ENCODE measurements at regions not wholly inside any gene's neighbourhood (a gene's known extent, or its start where the extent isn't known, plus 50 kb on each side); places are given as distances from the start of the nearest gene placed in this dataset.

DNA sequence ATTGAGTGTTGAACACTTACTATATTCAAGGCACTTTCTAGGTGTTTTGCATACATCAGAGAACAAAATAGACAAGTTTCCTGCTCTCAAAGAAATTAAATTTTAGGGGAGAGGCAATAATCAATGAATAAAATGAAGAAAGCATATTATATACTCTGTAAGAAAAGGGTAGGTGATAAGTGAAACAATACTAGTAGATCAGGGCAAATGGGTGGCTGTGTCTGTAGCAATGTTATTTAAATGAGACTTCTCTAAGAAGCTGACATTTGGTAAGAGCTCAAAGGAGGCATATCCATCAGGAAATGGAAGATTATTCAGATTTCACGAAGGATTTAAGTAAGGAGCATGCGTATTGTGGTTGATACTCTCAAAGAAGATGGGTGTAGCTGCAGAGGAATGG is 1291.6 kb downstream of the NSUN3 start:
- no peak for DNase-seq (ENCODE audit: low spot score)

DNA sequence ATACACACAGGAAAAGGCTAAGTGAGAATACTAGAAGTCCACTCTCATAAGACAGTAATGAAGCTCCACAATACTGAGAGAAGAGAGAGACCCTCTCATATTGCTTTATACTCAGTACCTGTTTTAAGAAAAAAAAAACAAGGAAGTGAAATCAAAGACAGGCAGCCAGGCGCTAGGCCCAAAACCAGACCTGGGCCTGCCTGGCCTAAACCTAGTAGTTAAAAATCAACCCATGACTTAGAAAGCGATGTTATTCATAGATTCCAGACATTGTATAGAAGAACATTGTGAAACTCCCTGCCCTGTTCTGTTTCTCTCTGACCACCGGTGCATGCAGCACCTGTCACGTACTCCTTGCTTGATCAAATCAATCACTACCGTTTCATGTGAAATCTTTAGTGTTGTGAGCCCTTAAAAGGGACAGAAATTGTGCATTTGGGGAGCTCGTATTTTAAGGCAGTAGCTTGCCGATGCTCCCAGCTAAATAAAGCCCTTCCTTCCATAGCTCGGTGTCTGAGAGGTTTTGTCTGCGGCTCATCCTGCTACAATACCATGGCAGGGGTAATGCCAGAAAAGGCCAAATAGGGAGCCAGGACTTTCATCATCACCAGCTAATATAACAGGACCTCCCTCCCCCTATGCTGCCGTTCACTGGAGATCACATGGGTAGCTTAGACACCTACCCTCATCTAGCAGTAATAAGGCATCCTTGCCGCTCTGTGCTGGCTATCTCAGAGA is 1294.1 kb downstream of the NSUN3 start:
- DNase-seq (ENCODE audit: low spot score): no peak

DNA sequence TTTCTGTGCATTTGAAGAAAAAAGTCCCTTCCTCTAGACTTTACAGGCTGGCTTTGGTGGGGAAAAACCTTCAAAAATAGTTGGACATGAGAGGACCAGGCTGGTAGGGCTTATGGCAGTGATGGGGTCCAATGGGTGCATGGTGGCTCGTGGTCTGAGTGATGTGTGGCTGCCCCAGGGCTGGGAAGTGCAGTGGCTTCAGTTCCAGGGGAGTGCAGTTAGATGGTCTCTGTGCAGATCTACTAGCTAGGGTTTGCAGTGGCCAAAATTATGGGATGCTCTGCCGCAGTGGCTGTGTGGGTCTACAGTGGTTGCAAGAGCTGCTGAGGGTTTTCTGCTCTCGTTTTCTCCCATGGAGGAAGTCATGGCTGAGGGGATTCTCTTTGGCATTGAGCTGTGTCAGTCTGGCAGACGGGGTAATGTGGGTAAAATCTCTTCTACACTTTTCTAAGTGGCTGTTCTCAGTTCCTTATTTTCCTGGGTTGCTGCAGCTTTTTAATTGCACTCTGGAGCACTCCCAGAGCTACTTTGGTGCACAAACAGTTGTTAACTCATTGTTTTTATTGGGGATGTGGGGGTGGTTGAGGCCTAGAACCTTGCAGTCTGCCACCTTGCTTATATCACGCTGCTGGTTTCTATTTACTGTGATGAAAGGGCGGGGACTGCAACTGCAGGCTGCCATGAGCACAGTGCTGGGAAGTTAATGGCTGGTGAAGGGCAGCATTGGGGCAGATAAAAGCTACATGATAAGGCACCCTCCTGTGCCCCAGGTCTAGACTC is 1324.6 kb downstream of the NSUN3 start:
- no peak for DNase-seq (ENCODE audit: low spot score)

DNA sequence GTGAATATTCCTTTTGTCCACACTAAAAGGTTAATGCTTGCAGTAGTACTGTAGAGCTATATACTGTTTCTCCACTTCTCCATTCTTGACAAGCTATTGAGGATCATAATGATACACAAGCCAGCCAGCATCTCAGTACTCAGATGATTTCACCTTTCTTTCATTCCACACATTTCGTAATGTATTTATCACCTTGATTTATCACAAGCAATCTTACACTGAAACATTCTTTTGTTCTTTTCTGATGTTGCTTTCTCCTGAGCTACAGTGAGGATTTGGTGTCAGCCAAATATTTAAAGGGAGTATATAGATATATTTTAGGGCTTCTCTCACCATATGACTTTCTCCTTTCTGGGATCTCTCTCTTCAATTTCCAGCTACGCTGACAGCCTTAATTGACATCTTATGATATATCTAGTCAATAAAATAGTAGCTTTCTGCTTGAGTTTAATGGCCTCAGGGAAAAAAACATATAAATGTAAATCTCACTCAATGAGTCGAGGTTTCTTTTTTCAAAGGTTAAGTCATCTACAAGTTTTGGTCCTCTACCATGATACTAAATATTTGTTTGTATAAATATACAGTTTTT is 1327.0 kb downstream of the NSUN3 start:
- DNase-seq (ENCODE audit: low spot score): no peak

DNA sequence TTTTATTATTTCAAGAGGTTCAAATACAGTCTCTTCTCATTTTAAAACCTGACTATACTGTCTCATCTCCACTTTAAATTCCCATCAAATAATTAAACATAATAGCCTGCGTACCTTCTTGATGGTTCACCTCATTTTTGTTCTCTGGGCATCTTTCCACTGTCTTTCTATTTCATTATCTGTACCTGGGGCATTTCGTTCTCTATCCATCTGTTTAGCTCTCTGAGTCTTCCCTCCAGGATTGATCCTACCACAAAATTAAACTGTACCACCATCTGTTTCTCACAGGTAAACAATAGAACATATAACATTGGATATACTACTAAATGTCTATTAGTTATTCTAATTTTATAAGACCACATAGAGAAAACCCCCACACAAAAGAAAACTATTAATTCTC is 1331.4 kb downstream of the NSUN3 start:
- no peak for DNase-seq (ENCODE audit: low spot score)

DNA sequence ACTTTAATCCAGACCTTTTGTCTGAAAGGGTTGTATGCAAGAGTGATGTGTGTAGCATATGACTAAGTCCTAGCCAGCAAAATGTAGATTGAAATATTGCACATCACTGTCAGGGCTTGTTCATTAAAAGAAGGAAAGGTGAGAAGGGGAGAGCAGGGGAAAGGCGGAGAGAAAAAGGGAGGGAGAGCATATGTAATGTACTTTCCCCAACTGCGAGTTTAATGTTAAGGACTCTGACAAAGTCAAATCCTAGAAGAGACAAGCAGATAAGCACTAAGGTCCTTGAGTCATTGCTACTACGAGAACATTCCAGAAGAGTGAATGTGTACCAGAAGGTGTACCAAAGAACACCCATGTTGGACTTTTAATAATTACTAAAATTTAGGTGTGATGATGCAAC is 1336.7 kb downstream of the NSUN3 start:
- no peak for DNase-seq (ENCODE audit: low spot score)

DNA sequence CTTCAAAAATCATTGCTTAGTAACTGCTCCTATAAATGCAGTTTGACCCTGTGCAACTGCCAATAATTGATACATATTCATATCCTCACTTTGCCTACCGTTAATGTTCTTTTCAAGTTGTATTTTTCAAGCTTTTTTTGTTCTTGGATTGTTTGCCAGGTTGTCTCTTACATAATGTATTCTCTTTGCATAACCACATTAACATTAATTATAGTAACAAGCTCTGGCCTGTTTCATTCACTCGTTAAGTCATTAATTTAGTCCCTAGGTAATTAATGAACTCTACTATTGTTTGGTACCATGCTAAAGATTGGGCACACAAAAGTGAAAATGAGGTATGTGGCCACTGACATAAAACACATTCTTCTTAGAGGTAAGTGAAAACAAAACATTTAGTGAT is 1338.8 kb downstream of the NSUN3 start:
- DNase-seq (ENCODE audit: low spot score): no peak

DNA sequence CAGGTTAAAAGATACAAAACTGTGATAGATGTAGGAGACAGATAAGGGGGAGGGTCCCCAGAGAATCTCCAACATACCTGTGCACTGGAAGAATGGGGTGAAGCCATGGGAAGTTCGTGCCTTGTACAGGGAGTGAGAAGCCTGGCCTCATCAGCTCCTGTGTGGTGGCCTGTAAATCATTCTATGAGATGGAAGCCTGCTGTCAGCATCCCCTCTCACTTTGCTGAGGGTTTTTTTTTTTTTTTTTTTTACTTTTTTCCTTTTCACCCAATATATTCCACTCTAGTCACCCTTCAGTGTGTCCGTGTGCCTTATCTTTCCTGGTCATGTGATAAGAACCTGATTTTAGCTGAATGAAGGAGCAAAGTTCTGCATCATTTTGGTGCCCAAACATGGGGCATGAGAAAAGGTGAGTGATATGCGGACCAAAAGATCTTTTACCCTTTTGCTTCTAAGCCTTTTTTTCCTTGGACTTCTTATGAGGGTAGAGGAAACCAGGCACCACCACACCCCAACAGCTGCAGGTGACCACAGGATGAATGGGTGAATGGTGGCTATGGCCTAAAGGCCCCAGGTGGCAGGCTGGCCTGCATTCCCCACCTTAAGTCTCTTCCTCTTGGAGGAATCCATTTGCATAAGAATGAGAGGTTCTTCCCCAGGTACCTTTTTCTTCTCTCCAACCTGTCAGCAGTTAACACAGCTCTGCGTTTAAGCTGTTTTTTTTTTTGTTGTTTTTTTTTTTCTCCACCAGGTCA is 1345.0 kb downstream of the NSUN3 start:
- DNase-seq (ENCODE audit: low spot score): no peak

DNA sequence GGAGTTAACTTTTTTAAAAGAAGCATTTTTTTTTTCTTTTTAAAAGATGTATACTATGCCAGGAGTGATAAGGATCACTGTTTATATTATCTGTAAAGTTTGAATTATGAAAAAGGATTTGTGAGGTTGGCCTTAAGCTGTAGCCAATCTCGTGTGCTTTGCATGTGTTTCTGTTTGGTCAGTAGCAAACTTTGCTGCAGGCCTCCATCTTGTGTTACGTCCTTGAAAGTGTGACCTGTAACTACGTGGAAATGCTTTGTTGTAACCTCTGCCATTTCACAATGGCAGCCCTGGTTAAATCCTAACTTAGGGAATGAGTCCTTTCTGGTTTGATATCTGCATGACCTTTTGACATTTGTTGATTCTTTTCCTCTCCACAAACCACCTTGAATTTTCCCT is 1345.6 kb downstream of the NSUN3 start:
- DNase-seq (ENCODE audit: low spot score): no peak

DNA sequence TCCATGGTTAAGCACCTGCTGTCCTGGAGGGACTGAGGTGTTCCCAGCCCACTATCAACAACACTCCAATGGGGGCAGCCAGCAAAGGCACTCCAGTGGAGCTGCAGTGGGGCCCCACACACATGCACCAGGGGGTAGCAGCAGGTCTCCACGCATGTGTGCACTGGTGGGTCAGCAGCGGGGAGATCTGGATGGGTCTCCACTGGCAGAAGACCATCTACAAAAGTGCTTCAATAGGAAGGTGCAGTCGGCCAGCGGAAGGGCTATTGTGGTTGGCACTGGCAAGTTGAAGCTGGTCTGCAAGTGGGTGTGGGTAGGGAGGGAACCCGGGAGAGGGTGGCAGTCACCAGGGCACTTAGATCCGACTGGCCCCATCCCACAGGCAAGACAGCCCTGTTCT is 1355.4 kb downstream of the NSUN3 start:
- no peak for DNase-seq (ENCODE audit: low spot score)

DNA sequence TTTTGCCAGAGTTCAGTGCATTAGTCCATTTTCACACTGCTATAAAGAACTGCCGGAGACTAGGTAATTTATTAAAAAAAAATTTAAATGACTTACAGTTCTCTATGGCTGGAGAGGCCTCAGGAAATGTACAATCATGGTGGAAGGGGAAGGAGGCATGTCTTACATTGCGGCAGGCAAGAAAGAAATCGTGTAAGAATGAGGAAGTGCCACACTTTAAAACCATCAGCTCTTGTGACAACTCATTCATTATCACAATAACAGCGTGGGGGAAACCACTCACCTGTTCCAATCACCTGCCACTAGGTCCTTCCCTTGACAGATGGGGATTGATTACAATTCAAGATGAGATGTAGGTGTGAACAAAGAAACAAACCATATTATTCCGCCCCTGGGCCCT is 1361.4 kb downstream of the NSUN3 start:
- no peak for DNase-seq (ENCODE audit: low spot score)

DNA sequence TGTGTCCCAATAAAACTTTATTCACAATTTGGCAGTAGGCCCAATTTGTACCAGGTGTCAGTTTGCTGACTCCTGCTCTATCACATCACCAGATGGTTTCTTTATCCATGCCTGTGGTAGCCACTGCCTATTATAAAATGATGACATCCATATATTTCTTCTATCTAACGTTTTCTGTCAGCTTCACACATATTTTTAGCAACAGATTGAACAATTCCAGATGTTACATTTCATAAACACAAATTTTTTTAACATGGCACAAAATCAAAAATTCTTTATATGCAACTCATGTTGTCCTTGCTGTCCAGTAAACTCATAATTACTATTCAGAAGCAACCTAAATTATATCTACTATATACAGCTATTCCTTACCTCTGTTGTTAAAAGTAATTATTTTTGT is 1371.6 kb downstream of the NSUN3 start:
- no peak for DNase-seq (ENCODE audit: low spot score)

DNA sequence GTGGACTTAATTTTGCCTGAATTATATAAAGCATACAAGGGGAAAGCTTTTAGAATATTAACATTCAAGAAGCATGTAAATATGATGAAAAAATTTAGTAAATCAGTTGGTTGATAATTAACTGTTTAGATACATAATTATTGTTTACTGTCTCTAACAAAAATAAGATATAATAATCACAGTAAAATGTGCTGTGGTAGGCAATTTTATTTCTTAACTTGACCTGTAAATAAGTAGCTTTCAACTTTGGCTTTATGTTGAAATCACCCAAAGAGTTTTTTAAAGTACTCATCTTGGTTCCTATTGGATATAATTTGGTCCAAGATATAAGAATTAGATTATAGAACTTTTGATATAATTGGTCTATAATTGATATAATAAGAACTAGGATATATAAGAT is 1374.5 kb downstream of the NSUN3 start:
- no peak for DNase-seq (ENCODE audit: low spot score)

DNA sequence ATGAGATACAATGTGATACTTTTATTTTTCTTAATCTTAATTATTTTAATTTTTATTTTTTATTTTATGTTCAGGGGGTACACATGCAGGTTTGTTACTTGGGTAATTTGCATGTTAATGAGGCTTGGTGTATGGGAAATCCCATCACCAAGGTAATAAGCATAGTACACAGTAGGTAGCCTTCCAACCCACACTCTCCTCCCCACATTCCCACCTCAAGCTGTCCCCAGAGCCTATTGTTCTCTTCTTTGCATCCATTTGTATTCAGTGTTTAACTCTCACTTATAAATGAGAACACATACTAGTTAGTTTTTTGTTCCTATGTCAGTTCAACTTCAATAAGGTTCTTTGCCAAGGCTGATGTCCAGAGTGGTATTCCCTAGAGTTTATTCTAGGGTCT is 1375.4 kb downstream of the NSUN3 start:
- DNase-seq (ENCODE audit: low spot score): no peak

DNA sequence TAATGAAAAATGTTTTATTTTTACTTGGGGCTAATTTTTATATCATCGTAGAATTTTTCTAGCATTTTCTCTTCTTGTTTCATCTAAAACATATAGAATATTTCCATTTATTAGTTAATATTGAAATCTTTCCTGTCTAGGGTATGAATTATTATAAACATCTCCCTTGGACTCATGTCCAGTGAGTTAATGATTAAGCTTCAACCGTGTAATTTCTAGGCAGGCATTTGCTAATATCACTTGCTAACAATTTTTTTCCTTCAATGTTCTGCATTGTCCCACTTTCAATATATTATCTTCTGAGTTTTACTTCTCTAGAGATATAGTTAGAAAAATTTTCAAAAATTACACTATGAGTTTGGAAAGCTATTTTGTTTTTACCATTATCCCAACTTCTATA is 1371.6 kb upstream of the EPHA6 start:
- no peak for DNase-seq (ENCODE audit: low spot score)

DNA sequence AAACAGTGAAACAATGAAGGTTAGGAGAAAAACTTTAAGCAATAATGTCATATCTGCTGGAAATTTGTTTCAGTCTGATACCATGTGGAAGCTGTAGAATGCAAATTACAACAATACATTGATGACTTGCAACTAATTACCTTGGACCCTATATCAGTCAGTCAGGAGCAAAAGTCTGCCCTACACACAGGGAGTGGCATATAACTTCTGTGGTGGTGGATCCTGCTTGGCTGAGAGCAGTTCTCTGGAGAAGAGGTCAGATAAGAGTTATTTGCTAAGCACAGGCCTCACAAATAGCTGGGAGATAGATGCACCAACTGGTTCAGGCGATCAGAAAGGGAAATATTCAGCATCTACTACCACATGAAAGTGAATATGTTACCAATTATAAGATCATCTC is 1364.6 kb upstream of the EPHA6 start:
- DNase-seq (ENCODE audit: low spot score): no peak

DNA sequence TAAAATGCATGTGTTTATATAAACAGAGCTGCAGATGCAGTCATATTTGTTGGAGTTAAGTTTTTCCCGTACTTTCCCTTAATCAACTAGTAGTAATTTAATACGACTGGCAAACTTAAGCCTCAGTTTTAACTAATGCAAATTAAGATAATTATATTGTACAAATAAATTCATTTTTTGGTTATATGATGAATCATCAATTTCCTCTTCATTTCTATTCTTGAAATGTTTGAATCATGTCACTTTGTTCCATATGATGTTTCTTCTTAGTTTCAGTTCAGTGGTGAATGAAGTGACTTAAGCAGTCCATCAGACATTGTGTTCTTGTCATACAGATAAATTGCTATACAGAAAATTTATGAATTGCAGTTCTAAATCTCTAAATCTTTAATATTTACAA is 1361.2 kb upstream of the EPHA6 start:
- no peak for DNase-seq (ENCODE audit: low spot score)

DNA sequence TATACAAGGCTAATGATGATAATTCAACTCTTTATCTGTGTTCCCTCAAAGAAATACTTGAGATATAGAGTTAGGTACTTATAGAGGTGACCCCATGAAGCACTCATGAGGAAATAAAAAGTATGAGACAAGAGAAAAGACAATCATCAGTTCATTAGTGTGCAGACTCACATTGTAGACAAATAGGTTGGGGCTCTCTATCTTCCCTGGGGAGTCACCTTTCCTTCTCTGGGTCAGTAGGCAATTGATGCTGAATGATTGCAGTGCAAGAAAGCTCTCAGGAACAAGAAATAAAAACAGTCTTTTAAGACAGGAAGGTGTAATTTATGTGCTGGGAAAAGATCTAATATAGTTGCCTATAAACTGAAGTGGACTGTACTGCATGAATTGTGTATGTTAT is 1357.6 kb upstream of the EPHA6 start:
- no peak for DNase-seq (ENCODE audit: low spot score)

DNA sequence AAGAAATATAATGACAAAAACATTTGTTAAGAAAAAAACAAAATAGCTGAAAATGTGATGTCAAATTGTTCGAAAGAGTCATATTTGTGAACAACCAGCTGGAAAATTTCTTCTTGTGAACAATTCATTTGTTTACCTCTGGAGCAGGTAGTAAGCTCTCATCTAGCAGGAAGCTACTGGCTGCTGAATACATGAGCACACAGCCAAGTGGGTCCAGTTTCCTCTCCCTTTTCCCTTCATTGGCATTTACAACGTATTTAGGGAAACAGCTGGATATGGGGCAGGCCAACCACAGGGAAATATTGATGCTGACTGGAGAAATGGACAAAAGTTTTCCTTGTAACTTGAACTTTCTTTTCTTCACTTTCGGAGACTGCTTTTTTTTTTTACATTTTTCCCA is 1354.7 kb upstream of the EPHA6 start:
- DNase-seq (ENCODE audit: low spot score): no peak

DNA sequence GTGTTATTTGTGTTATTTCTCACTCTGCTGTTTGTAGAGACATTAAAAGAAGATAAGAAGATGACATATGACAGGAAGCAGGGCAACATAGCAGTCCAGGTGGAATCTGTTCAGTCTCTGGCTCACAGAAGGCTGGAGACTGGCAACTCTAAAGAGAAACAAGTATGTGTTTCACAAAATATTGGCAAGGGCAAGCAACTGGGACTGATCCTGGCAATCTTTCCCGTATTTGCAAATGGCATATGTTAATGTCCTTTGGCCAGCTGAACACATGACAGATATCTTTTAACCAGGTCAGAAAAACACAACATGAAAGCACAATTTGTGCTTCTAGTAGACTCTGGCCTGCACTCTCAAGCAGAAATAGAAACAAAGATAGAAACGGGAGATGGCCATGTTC is 1354.1 kb upstream of the EPHA6 start:
- peak; percentile 2 for DNase-seq (ENCODE audit: low spot score)

DNA sequence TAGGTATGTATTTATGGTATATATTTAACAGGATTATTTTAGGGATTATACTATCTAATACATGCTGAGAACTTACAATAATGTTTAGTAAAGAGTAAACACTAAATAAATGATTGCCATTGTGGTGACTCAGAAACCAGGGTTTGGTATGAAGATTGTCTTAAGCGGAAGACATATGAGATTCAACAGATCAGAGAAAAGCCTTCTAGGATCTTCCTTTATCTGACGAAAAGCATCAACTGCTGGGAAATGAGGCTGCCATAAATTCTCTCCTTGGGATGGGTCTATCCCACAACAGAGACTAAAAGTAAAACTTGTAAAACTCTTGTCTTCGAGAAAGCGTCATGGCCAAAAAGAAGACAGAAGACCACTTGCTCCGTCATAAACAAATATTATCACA is 1352.2 kb upstream of the EPHA6 start:
- DNase-seq (ENCODE audit: low spot score): no peak

DNA sequence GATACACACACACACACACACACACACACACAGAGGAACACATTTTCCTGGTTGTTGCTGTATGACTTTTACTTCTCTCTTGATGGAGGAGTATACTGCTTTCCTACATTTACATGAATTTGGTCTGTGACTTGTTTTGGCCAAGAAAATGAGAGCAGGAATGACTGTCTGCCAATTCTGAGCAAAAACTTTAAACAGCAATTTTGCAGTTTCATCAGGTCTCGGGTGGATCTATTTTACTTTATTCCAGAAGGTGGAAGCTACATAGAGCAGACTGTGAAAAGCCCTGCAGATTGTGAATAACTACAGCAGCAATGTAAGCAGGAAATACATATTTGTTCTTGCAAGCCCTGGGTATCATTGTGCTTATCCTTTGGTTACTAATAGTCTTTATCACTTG is 1350.0 kb upstream of the EPHA6 start:
- no peak for DNase-seq (ENCODE audit: low spot score)

DNA sequence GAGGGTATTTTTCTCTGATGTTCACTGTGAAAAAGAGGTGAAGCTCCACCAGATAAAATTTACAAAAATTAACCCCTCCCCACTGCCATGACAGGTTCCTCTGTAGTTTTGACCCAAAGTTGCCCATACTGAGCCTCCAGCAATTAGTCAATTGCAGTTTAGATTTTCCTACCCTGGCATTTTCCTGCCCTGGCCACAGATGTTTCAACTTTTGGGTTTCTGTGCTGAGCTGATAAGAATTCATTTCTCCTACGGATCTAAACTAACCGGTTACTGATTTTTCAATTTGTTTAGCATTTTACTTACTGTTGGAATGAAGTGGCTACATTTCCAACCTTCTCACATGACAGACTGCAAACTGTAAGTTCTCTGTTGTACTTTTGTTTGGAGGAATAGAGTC is 1346.1 kb upstream of the EPHA6 start:
- no peak for DNase-seq (ENCODE audit: low spot score)
